SK-N-MC (cell line): ENCODE measurements at regions not wholly inside any gene's neighbourhood (a gene's known extent, or its start where the extent isn't known, plus 50 kb on each side); places are given as distances from the start of the nearest gene placed in this dataset.

Experiments used
- DNase-seq: peaks from one replicate; pipeline ENCODE4 v3.0.0-alpha.2; 2011; ENCODE audit warnings: low read depth, low spot score
- H3K27ac ChIP-seq: fragments of 200-600 bp; sonication (generic); 2 replicates; pipeline ENCODE4 v1.5.1; 2016; ENCODE audit warnings: mixed run types
- H3K36me3 ChIP-seq: fragments of 200-600 bp; sonication (generic); 2 replicates; pipeline ENCODE4 v1.6.1; 2017; ENCODE audit warnings: antibody characterized with exemption, low read length, mixed read lengths; ENCODE audit not compliant: insufficient read depth
- H3K4me3 ChIP-seq: fragments of 200-600 bp; sonication (generic); 2 replicates; pipeline ENCODE4 v1.5.1; 2016
- H3K9ac ChIP-seq: fragments of 200-600 bp; sonication (generic); 2 replicates; pipeline ENCODE4 v1.8.0; 2017; ENCODE audit warnings: mixed run types, mixed read lengths; ENCODE audit not compliant: insufficient read length
- H3K9me3 ChIP-seq: fragments of 200-600 bp; sonication (generic); 2 replicates; pipeline ENCODE4 v1.6.1; 2017; ENCODE audit warnings: low read depth, mild to moderate bottlenecking, antibody characterized with exemption, low read length, moderate library complexity, mixed read lengths
- EZH2 ChIP-seq: fragments of 200-600 bp; sonication (generic); IDR thresholded peaks from one replicate; pipeline ENCODE4 v1.6.1; 2017; ENCODE audit warnings: antibody characterized with exemption
- FOXP2 ChIP-seq: optimal IDR thresholded peaks from 2 replicates; pipeline ENCODE3; 2011; ENCODE audit warnings: mild to moderate bottlenecking, moderate library complexity; ENCODE audit not compliant: insufficient read depth; ENCODE audit errors: extremely low read length, control extremely low read depth
- POLR2AphosphoS5 ChIP-seq: IDR thresholded peaks from 2 replicates; pipeline ENCODE4 v1.6.1; 2012; ENCODE audit warnings: mild to moderate bottlenecking, low read depth, low read length, borderline replicate concordance

GRCh38 chr2:67217398-67217797, 179.7 kb upstream of the ETAA1 start:
- TF ChIP-seq POLR2AphosphoS5 (no peak), FOXP2 (no peak), EZH2 (no peak)
- H3K9me3 ChIP-seq = peaks cover 4% of the 10 kb centered on the region; the same call in 1 of the 2 replicates
- no peak for DNase-seq
- no peak overlapping the region for H3K9ac ChIP-seq
- no peak overlapping the region for H3K27ac ChIP-seq
- no peaks in the 10 kb centered on the region; the same call in 1 of the 2 replicates for H3K36me3 ChIP-seq
- H3K4me3 ChIP-seq = no peak overlapping the region

GRCh38 chr2:67218056-67218455, 179.1 kb upstream of the ETAA1 start:
- no peak for DNase-seq
- TF ChIP-seq EZH2 (no peak), POLR2AphosphoS5 (no peak), FOXP2 (no peak)
- Histone ChIP-seq H3K9ac (no peak overlapping the region), H3K9me3 (peaks cover 4% of the 10 kb centered on the region; the same call in 1 of the 2 replicates), H3K27ac (no peak overlapping the region), H3K36me3 (no peaks in the 10 kb centered on the region; the same call in 1 of the 2 replicates), H3K4me3 (no peak overlapping the region)

- no peak overlapping the region for H3K27ac ChIP-seq
- H3K9ac ChIP-seq = no peak overlapping the region
- H3K4me3 ChIP-seq = no peak overlapping the region
- TF ChIP-seq EZH2 = no peak
- TF ChIP-seq FOXP2 = no peak
- no peak for TF ChIP-seq POLR2AphosphoS5
- H3K9me3 ChIP-seq = peaks cover 4% of the 10 kb centered on the region; the same call in 1 of the 2 replicates
- no peak for DNase-seq
- H3K36me3 ChIP-seq = no peaks in the 10 kb centered on the region; the same call in 1 of the 2 replicates
Measured at GRCh38 chr2:67219651-67220050, 177.5 kb upstream of the ETAA1 start.

- TF ChIP-seq FOXP2 (no peak), POLR2AphosphoS5 (no peak), EZH2 (no peak)
- DNase-seq = no peak
- Histone ChIP-seq H3K4me3 (no peak overlapping the region), H3K36me3 (no peaks in the 10 kb centered on the region; the same call in 1 of the 2 replicates), H3K9me3 (peaks cover 4% of the 10 kb centered on the region; the same call in 1 of the 2 replicates), H3K27ac (no peak overlapping the region), H3K9ac (no peak overlapping the region)
Measured at GRCh38 chr2:67221266-67221665, 175.9 kb upstream of the ETAA1 start.

- TF ChIP-seq POLR2AphosphoS5 = no peak
- Histone ChIP-seq H3K27ac (no peak overlapping the region), H3K9ac (no peak overlapping the region), H3K4me3 (no peak overlapping the region), H3K9me3 (no peaks in the 10 kb centered on the region), H3K36me3 (no peaks in the 10 kb centered on the region)
- no peak for DNase-seq
Measured at GRCh38 chr2:67225287-67225973, 171.7 kb upstream of the ETAA1 start.

- Histone ChIP-seq H3K9me3 (no peaks in the 10 kb centered on the region), H3K36me3 (no peaks in the 10 kb centered on the region), H3K27ac (no peak overlapping the region), H3K4me3 (no peak overlapping the region), H3K9ac (no peak overlapping the region)
- DNase-seq = no peak
- TF ChIP-seq EZH2 (no peak), POLR2AphosphoS5 (no peak), FOXP2 (no peak)
Measured at GRCh38 chr2:67229706-67230105, 167.4 kb upstream of the ETAA1 start.

- no peak for DNase-seq
- Histone ChIP-seq H3K9ac (peak overlapping the region; percentile 19), H3K9me3 (no peaks in the 10 kb centered on the region), H3K4me3 (no peak overlapping the region), H3K27ac (peak overlapping the region; percentile 62), H3K36me3 (no peaks in the 10 kb centered on the region)
- TF ChIP-seq FOXP2 (no peak), POLR2AphosphoS5 (no peak), EZH2 (no peak)
Measured at GRCh38 chr2:67232936-67233335, 164.2 kb upstream of the ETAA1 start.

GRCh38 chr2:67234440-67234839, 162.7 kb upstream of the ETAA1 start:
- H3K36me3 ChIP-seq = no peaks in the 10 kb centered on the region
- H3K27ac ChIP-seq = peak overlapping the region; percentile 62
- no peak overlapping the region for H3K4me3 ChIP-seq
- no peak for TF ChIP-seq FOXP2
- TF ChIP-seq POLR2AphosphoS5 = no peak
- TF ChIP-seq EZH2 = no peak
- no peaks in the 10 kb centered on the region for H3K9me3 ChIP-seq
- H3K9ac ChIP-seq = no peak overlapping the region
- peak; percentile 47 for DNase-seq

GRCh38 chr2:67237288-67237687, 159.8 kb upstream of the ETAA1 start:
- no peak overlapping the region for H3K27ac ChIP-seq
- no peak overlapping the region for H3K4me3 ChIP-seq
- DNase-seq = no peak
- no peaks in the 10 kb centered on the region for H3K36me3 ChIP-seq
- H3K9ac ChIP-seq = no peak overlapping the region
- TF ChIP-seq FOXP2 (no peak), EZH2 (no peak), POLR2AphosphoS5 (no peak)
- H3K9me3 ChIP-seq = no peaks in the 10 kb centered on the region
